GM12891 (cell line): ENCODE measurements at regions not wholly inside any gene's neighbourhood (a gene's known extent, or its start where the extent isn't known, plus 50 kb on each side); places are given as distances from the start of the nearest gene placed in this dataset.

ENCODE experiments used
- PAX5 ChIP-seq: IDR thresholded peaks from 2 replicates; pipeline ENCODE4 v1.6.1; 2011; ENCODE audit warnings: low read length, moderate library complexity, mild to moderate bottlenecking; ENCODE audit not compliant: insufficient read depth, severe bottlenecking
- POLR2A ChIP-seq: IDR thresholded peaks from 2 replicates; pipeline ENCODE4 v1.6.1; 2011; ENCODE audit warnings: low read depth, low read length, control low read depth
- POLR2AphosphoS5 ChIP-seq: IDR thresholded peaks from 2 replicates; pipeline ENCODE4 v1.6.1; 2011; ENCODE audit warnings: low read depth, low read length, control low read depth
- POU2F2 ChIP-seq: IDR thresholded peaks from 2 replicates; pipeline ENCODE4 v1.6.1; 2011; ENCODE audit warnings: low read depth, mild to moderate bottlenecking, control low read depth, low read length, moderate library complexity
- SPI1 ChIP-seq: IDR thresholded peaks from 2 replicates; pipeline ENCODE4 v1.6.1; 2011; ENCODE audit warnings: low read depth, low read length, control low read depth
- TAF1 ChIP-seq: IDR thresholded peaks from 2 replicates; pipeline ENCODE4 v1.6.1; 2011; ENCODE audit warnings: low read depth, low read length, control low read depth

DNA sequence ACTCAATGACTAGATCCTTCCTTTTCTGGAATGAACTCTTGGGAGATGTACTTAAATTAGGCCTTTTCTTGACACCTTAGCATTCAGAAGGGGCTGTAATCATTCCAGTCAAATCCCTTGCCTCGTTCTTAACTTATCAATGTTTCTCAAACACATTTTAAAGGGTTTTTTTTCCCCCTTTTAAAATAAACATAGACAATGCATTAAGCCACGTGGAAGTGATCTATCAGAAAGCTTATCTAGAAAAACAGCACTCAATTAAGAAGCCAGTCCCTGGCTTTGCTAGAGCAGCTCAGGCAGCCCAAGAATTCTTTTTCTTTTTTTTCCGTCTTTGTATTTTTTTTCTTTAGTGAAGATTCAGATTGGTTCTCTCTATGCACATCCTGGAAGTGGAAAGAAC, 118.2 kb downstream of the PCDH7 start:
- TF ChIP-seq POLR2A (no peak), TAF1 (no peak), POLR2AphosphoS5 (no peak), POU2F2 (no peak), SPI1 (no peak), PAX5 (no peak)
